Upper lobe of right lung (tissue), 1 donor: ENCODE measurements at regions not wholly inside any gene's neighbourhood (a gene's known extent, or its start where the extent isn't known, plus 50 kb on each side); places are given as distances from the start of the nearest gene placed in this dataset.

Experiments used
- ATAC-seq: fragments of 200-7000 bp; cut with Tn5 transposase; one replicate; pipeline ENCODE4 v1.9.1; 2020; ENCODE audit warnings: mild to moderate bottlenecking, moderate library complexity
- DNase-seq: peaks from one replicate; pipeline ENCODE4 v3.0.0-alpha.2; 2020
- H3K27ac ChIP-seq: fragments of 200-600 bp; one replicate; pipeline ENCODE4 v1.8.0; 2022
- H3K27me3 ChIP-seq: fragments of 200-600 bp; one replicate; pipeline ENCODE4 v1.8.0; 2022; ENCODE audit warnings: mild to moderate bottlenecking
- H3K36me3 ChIP-seq: fragments of 200-600 bp; one replicate; pipeline ENCODE4 v1.8.0; 2022
- H3K4me1 ChIP-seq: fragments of 200-600 bp; one replicate; pipeline ENCODE4 v1.8.0; 2022
- H3K4me3 ChIP-seq: fragments of 200-600 bp; one replicate; pipeline ENCODE4 v1.8.0; 2022; ENCODE audit warnings: mild to moderate bottlenecking
- H3K9me3 ChIP-seq: fragments of 200-600 bp; one replicate; pipeline ENCODE4 v1.8.0; 2022
- CTCF ChIP-seq: fragments of 200-600 bp; IDR thresholded peaks from one replicate; pipeline ENCODE4 v1.8.0; 2022; ENCODE audit warnings: antibody characterized with exemption
- intact Hi-C: fragments of 100-400 bp; cut with DNase I; formaldehyde crosslinking; loops from one replicate; pipeline ENCODE4 v1.11.0; 2022
- donor health status: DM: no; HTN: yes; CAD: no; lungs with severe emphysema.

- Histone ChIP-seq H3K27me3 (no peaks in the 10 kb centered on the region), H3K4me1 (no peaks in the 10 kb centered on the region), H3K27ac (no peak overlapping the region), H3K9me3 (no peaks in the 10 kb centered on the region), H3K36me3 (no peaks in the 10 kb centered on the region), H3K4me3 (no peak overlapping the region)
- DNase-seq (no peak), ATAC-seq (no peak)
- no peak for TF ChIP-seq CTCF
- intact Hi-C loops: no loop called here
These were observed 94.3 kb upstream of the ARRDC3 start for GRCh38 chr5:91477408-91477807.

GRCh38 chr5:91474201-91474600, 91.1 kb upstream of the ARRDC3 start:
- Histone ChIP-seq H3K27me3 (no peaks in the 10 kb centered on the region), H3K4me3 (no peak overlapping the region), H3K27ac (no peak overlapping the region), H3K4me1 (no peaks in the 10 kb centered on the region), H3K9me3 (no peaks in the 10 kb centered on the region), H3K36me3 (no peaks in the 10 kb centered on the region)
- DNase-seq (no peak), ATAC-seq (no peak)
- no peak for TF ChIP-seq CTCF
- intact Hi-C loops: no loop called here

GRCh38 chr5:91472631-91473030, 89.5 kb upstream of the ARRDC3 start:
- Histone ChIP-seq H3K27ac (no peak overlapping the region), H3K27me3 (no peaks in the 10 kb centered on the region), H3K4me3 (no peak overlapping the region), H3K9me3 (no peaks in the 10 kb centered on the region), H3K36me3 (no peaks in the 10 kb centered on the region), H3K4me1 (peaks cover 3% of the 10 kb centered on the region)
- intact Hi-C loops: no loop called here
- no peak for TF ChIP-seq CTCF
- ATAC-seq (no peak), DNase-seq (no peak)

- intact Hi-C loops: no loop called here
- H3K27ac ChIP-seq: peak overlapping the region; percentile 59
- peaks cover 3% of the 10 kb centered on the region for H3K4me1 ChIP-seq
- DNase-seq (no peak), ATAC-seq (peak; percentile 92)
- H3K27me3 ChIP-seq: no peaks in the 10 kb centered on the region
- no peaks in the 10 kb centered on the region for H3K36me3 ChIP-seq
- H3K9me3 ChIP-seq: no peaks in the 10 kb centered on the region
- H3K4me3 ChIP-seq: no peak overlapping the region
- no peak for TF ChIP-seq CTCF
These were observed 86.5 kb upstream of the ARRDC3 start for GRCh38 chr5:91469517-91470165.

GRCh38 chr5:91468651-91469422, 85.7 kb upstream of the ARRDC3 start:
- no peaks in the 10 kb centered on the region for H3K9me3 ChIP-seq
- intact Hi-C loops: no loop called here
- H3K36me3 ChIP-seq: no peaks in the 10 kb centered on the region
- ATAC-seq (peak; percentile 72), DNase-seq (no peak)
- H3K27me3 ChIP-seq: no peaks in the 10 kb centered on the region
- peaks cover 3% of the 10 kb centered on the region for H3K4me1 ChIP-seq
- H3K27ac ChIP-seq: peak overlapping the region; percentile 59
- H3K4me3 ChIP-seq: no peak overlapping the region
- TF ChIP-seq CTCF: no peak
